H1 (cell line): ENCODE measurements at regions not wholly inside any gene's neighbourhood (a gene's known extent, or its start where the extent isn't known, plus 50 kb on each side); places are given as distances from the start of the nearest gene placed in this dataset.

Experiments
- CHD2 ChIP-seq: IDR thresholded peaks from 2 replicates; pipeline ENCODE4 v1.6.1; 2012; ENCODE audit warnings: low read length, improper control_type of control experiment
- CTCF ChIP-seq, 3 experiments: IDR thresholded peaks; 1 replicate in 2 of 3; 2 replicates in 1 of 3; pipeline versions ENCODE4 v1.5.1 to v1.6.1; 2011; ENCODE audit warnings: low read length in 3 of 3, mild to moderate bottlenecking in 3 of 3, inconsistent platforms in 2 of 3, low read depth in 1 of 3, moderate library complexity in 1 of 3; ENCODE audit not compliant: insufficient read depth in 1 of 3; ENCODE audit errors: control extremely low read depth in 1 of 3
- GTF2F1 ChIP-seq: IDR thresholded peaks from 2 replicates; pipeline ENCODE4 v1.6.1; 2012; ENCODE audit warnings: low read depth, low read length, improper control_type of control experiment, borderline replicate concordance
- MAX ChIP-seq: IDR thresholded peaks from 2 replicates; pipeline ENCODE4 v1.6.1; 2012; ENCODE audit warnings: inconsistent platforms
- POU5F1 ChIP-seq: IDR thresholded peaks from 2 replicates; pipeline ENCODE4 v1.6.1; 2011; ENCODE audit warnings: low read depth, mild to moderate bottlenecking, low read length, moderate library complexity
- SIX5 ChIP-seq: IDR thresholded peaks from 2 replicates; pipeline ENCODE4 v1.6.1; 2011; ENCODE audit warnings: mild to moderate bottlenecking, low read depth, low read length
- TAF1 ChIP-seq: IDR thresholded peaks from 2 replicates; pipeline ENCODE4 v1.6.1; 2011; ENCODE audit warnings: mild to moderate bottlenecking, low read depth, low read length

DNA sequence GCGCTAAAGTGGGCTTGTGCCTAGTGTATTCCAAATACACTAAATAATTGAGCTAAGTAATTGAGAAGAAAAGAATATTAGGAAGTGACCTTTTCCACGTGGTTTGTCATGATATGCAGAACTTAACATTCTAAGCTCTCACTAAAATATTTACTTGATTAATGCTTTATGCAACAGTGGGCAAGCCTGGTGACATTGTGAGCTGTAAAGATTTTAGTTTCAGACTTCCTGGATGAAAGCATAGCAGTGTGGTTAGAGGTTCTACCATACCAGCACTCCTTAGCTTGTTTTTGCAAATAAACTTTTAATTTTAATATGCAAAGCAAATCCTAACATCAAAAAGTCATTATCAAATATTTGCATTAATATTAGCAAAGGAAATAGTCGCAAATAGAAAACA is 1065.1 kb upstream of the SPRY2 start (continued):
- TF ChIP-seq CTCF (IDR thresholded peaks at IDR 0.05; ENCODE audit: control extremely low read depth in 1 of 3, insufficient read depth in 1 of 3, low read depth in 1 of 3, low read length in 3 of 3) (no peak), MAX (no peak), CHD2 (no peak), POU5F1 (no peak), TAF1 (no peak), GTF2F1 (no peak), SIX5 (no peak)
